GM12872 (cell line): ENCODE measurements at regions not wholly inside any gene's neighbourhood (a gene's known extent, or its start where the extent isn't known, plus 50 kb on each side); places are given as distances from the start of the nearest gene placed in this dataset.

ENCODE experiments used
- CTCF ChIP-seq: IDR thresholded peaks from 3 replicates; pipeline ENCODE4 v1.5.1; 2011; ENCODE audit warnings: low read depth, mild to moderate bottlenecking, low read length, moderate library complexity; ENCODE audit not compliant: insufficient read depth

- no peak for TF ChIP-seq CTCF
These were observed 203.3 kb upstream of the CDH9 start for GRCh38 chr5:27241564-27242257.

- TF ChIP-seq CTCF: no peak
These were observed 202.4 kb upstream of the CDH9 start for GRCh38 chr5:27240791-27241190.

- TF ChIP-seq CTCF: no peak
These were observed 196.5 kb upstream of the CDH9 start for GRCh38 chr5:27234916-27235315.

GRCh38 chr5:27221410-27221809, 183.0 kb upstream of the CDH9 start:
- no peak for TF ChIP-seq CTCF

- no peak for TF ChIP-seq CTCF
These were observed 182.4 kb upstream of the CDH9 start for GRCh38 chr5:27220752-27221151.

GRCh38 chr5:27217977-27218376, 179.6 kb upstream of the CDH9 start:
- TF ChIP-seq CTCF: no peak

GRCh38 chr5:27217155-27217956, 179.0 kb upstream of the CDH9 start:
- no peak for TF ChIP-seq CTCF
